Gastrocnemius medialis (tissue), 4 donors: ENCODE measurements at regions not wholly inside any gene's neighbourhood (a gene's known extent, or its start where the extent isn't known, plus 50 kb on each side); places are given as distances from the start of the nearest gene placed in this dataset.

Source experiments
- CTCF ChIP-seq, 5 experiments: fragments of 450-650 bp in 3 of 5; fragments of 200-600 bp in 2 of 5; sonication (generic) in 2 of 5; IDR thresholded peaks in 4 of 5; conservative IDR thresholded peaks in 1 of 5; 1 replicate in 4 of 5; 2 replicates in 1 of 5; pipeline ENCODE4 v1.5.1; 2016 to 2019; ENCODE audit warnings: antibody characterized with exemption in 5 of 5, mild to moderate bottlenecking in 3 of 5, moderate library complexity in 3 of 5
- POLR2A ChIP-seq, 2 donors: fragments of 450-650 bp; IDR thresholded peaks; one replicate each; pipeline ENCODE4 v1.6.1; 2017; ENCODE audit warnings: antibody characterized with exemption in 2 of 2, mild to moderate bottlenecking in 2 of 2, moderate library complexity in 2 of 2

- TF ChIP-seq CTCF (IDR thresholded peaks at IDR 0.05 in 4 of 5, conservative IDR thresholded peaks at IDR 0.05 in 1 of 5): no peak
- no peak for TF ChIP-seq POLR2A (IDR thresholded peaks at IDR 0.05)
These were observed 499.7 kb downstream of the BCL11A start for GRCh38 chr2:60053791-60054190.
